Activated naive CD4-positive, alpha-beta T cell treated with Interleukin-2 at 50 U/mL for 16 hours (primary cell): ENCODE measurements at regions not wholly inside any gene's neighbourhood (a gene's known extent, or its start where the extent isn't known, plus 50 kb on each side); places are given as distances from the start of the nearest gene placed in this dataset.

Experiments used
- DNase-seq: peaks from one replicate; pipeline ENCODE4 v3.0.0-alpha.2; 2020

GRCh38 chr4:129565214-129565613, 469.3 kb downstream of the C4orf33 start:
- no peak for DNase-seq

- no peak for DNase-seq
Observed at GRCh38 chr4:129570326-129570725, 474.4 kb downstream of the C4orf33 start.

GRCh38 chr4:129578336-129578735, 482.4 kb downstream of the C4orf33 start:
- no peak for DNase-seq

GRCh38 chr4:129581305-129581704, 485.4 kb downstream of the C4orf33 start:
- DNase-seq = no peak

GRCh38 chr4:129583868-129584267, 487.9 kb downstream of the C4orf33 start:
- DNase-seq = no peak

GRCh38 chr4:129598582-129598981, 502.6 kb downstream of the C4orf33 start:
- DNase-seq = no peak

- DNase-seq = no peak
Observed at GRCh38 chr4:129600898-129601297, 504.9 kb downstream of the C4orf33 start.

- DNase-seq = no peak
Observed at GRCh38 chr4:129602447-129602846, 506.5 kb downstream of the C4orf33 start.

GRCh38 chr4:129603241-129603931, 507.4 kb downstream of the C4orf33 start:
- DNase-seq = no peak

- no peak for DNase-seq
Observed at GRCh38 chr4:129604632-129605255, 508.8 kb downstream of the C4orf33 start.

GRCh38 chr4:129614611-129615010, 518.7 kb downstream of the C4orf33 start:
- no peak for DNase-seq

- no peak for DNase-seq
Observed at GRCh38 chr4:129622566-129622965, 526.6 kb downstream of the C4orf33 start.

GRCh38 chr4:129623233-129623875, 527.4 kb downstream of the C4orf33 start:
- DNase-seq = no peak

GRCh38 chr4:129641179-129641578, 545.2 kb downstream of the C4orf33 start:
- DNase-seq = peak; percentile 29

- no peak for DNase-seq
Observed at GRCh38 chr4:129645461-129645860, 549.5 kb downstream of the C4orf33 start.

GRCh38 chr4:129668092-129668491, 572.1 kb downstream of the C4orf33 start:
- no peak for DNase-seq

GRCh38 chr4:129672941-129673340, 577.0 kb downstream of the C4orf33 start:
- no peak for DNase-seq

- DNase-seq = no peak
Observed at GRCh38 chr4:129675036-129675435, 579.1 kb downstream of the C4orf33 start.

- no peak for DNase-seq
Observed at GRCh38 chr4:129676934-129677333, 581.0 kb downstream of the C4orf33 start.

- DNase-seq = no peak
Observed at GRCh38 chr4:129682586-129682985, 586.6 kb downstream of the C4orf33 start.

GRCh38 chr4:129707949-129708348, 612.0 kb downstream of the C4orf33 start:
- no peak for DNase-seq

GRCh38 chr4:129708784-129709183, 612.8 kb downstream of the C4orf33 start:
- DNase-seq = no peak

GRCh38 chr4:129738175-129738574, 642.2 kb downstream of the C4orf33 start:
- DNase-seq = no peak

GRCh38 chr4:129747756-129748155, 651.8 kb downstream of the C4orf33 start:
- no peak for DNase-seq
